KG1 (cell line): ENCODE measurements at regions not wholly inside any gene's neighbourhood (a gene's known extent, or its start where the extent isn't known, plus 50 kb on each side); places are given as distances from the start of the nearest gene placed in this dataset.
"Not testable (repeated sequence)": the region's sequence is repeated elsewhere in the genome, so short reads cannot be mapped to it uniquely, and the experiment has no call there.

Experiments used
- DNase-seq: peaks from one replicate; lab custom pipeline; 2025; lab: John Stamatoyannopoulos, UW

DNA sequence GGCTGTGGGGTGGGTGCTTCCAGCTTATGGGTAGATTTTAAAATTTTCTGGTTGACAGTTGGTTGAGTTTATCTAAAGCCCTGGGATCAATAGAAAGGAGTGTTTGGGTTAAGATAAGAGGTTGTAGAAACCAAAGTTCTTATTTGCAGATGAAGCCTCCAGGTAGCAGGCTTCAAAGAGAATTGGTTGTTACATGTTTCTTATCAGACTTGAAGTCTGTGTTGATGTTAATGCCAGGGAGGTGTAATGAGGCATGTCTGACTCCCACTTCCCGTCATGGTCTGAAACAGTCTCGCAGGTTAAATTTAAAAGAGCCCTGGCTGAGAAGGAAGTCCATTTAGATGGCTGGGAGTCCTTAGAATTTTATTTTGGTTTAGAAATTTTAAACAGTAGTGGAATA is 165.2 kb upstream of the TMEM72 start:
- no peak for DNase-seq

DNA sequence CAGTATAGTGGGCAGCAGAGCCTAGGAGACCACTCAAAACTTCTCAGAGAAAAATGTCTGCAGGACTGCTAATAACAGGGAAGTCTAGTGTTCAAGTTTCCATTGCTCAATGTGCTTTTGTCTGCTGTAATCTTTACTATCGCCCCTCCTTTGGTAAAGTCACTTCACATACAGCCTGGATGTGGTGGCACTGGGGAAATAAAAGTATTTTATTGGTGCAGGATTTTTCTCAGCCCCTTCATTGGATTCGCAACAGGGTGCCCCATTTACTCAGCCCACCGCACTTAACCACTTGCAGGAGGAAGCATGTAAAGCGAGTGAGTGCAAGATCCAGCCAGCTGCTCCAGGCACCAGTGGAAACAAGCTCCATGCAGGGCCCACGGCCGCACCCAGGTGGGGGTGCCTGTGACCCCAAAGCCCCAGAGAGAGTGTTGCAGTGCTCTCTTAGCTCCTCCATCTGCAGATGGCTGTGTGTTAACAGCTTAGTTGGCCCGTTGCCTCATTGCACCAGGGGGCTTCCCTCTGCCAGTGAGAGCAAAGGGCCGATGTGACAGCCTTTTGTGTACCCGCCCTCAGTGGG is 163.5 kb upstream of the TMEM72 start:
- no peak for DNase-seq

- no peak for DNase-seq
These were observed 162.0 kb upstream of the TMEM72 start for GRCh38 chr10:44749151-44749550.

- DNase-seq = no peak
These were observed 158.4 kb upstream of the TMEM72 start for GRCh38 chr10:44752451-44753441.

GRCh38 chr10:44754355-44754754 is 156.8 kb upstream of the TMEM72 start:
- not testable (repeated sequence) for DNase-seq

DNA sequence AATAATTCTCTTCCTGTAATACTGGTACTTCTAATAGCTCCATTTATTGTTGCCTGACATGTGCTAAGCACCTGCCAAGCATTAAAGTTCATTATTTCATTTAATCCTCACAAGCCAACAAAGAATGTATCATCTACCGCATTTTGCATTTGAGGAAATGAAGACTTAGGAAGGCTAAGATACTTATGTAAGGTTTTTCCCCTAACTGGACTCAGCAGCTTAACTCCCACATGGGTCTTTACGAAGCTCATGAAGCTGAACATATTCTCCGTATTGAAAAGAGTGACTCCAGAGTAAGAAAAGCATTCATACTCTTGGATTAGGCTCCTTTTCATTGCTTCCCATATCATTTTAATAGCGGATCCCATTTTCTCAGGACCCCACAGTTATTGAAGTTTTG is 155.7 kb upstream of the TMEM72 start:
- no peak for DNase-seq

DNA sequence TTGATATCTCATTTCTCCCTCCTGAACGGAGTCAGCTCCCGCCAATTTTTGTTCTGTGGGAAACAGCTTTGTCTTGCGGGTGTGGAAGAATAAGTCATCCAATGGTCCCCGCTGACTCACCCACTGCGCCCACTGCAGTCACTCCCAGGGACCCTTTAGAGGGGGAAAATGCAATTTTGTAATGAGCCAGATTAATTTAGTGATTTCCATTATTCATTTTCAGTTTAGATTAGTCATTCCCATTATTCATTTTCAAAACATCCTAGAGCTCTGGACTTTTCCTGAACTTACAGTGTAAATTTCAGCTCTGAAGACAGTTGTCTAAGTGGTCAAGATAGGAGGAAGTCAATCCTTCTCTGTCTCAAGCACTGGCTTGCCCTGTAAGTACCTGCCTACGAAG is 154.9 kb upstream of the TMEM72 start:
- no peak for DNase-seq

GRCh38 chr10:44757551-44758205 is 153.5 kb upstream of the TMEM72 start:
- no peak for DNase-seq

DNA sequence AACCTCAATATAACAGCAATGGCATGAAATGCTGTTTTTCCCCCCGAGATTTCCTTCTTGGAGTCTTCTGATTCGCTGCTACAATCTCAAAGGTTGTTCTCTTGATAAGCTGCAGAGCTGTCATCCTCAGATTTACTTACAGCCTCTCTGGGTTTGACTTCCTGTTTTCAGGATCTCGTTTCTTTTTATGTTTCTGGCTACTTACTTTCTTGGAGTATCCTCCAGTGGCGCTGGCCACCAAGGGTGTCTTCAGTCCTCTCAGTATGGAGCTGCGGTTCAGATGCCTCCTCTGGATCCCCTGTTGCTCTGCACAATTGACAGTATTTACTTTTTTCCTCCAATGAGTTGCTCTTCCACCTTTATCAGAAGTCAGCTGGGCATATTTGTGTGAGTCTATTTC is 152.0 kb upstream of the TMEM72 start:
- DNase-seq = no peak

DNA sequence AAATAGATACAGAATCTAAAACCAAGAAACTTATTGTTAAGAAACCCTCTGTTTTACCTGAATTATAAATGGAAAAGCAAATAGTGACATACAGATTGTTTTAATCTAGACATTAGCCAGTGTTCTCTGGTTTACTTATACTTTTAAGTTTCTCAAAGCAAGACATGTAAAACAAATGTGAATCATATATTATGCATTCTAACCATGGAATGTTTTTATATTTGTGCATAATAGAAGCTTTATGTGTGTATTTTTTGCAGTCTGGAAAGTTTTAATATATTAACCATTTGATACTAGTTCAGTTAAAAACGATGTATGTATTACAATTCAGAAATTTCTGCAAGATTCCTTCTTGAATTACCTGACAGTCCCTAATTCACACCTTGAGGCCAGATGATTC is 150.6 kb upstream of the TMEM72 start:
- DNase-seq = no peak

DNA sequence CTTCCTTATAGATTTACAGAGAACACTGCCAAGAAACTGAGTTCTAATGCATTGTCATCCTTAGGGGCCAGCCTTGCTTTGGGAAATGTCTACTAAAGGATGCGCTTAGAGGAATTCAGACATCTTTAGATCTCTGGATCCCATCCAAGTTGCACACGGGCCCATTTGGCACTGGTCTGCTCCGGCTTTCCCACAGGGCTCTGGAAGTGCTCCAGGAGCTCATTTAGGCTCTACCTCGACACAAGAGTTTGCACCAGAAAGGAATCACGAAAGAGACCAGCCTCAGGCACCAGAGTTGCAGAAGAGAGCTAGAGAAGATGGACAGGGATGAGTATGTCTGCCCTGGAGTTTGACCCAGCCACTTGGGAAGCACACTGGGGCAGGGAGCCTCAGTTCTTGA is 150.1 kb upstream of the TMEM72 start:
- DNase-seq = no peak

- no peak for DNase-seq
These were observed 147.8 kb upstream of the TMEM72 start for GRCh38 chr10:44763331-44763730.

DNA sequence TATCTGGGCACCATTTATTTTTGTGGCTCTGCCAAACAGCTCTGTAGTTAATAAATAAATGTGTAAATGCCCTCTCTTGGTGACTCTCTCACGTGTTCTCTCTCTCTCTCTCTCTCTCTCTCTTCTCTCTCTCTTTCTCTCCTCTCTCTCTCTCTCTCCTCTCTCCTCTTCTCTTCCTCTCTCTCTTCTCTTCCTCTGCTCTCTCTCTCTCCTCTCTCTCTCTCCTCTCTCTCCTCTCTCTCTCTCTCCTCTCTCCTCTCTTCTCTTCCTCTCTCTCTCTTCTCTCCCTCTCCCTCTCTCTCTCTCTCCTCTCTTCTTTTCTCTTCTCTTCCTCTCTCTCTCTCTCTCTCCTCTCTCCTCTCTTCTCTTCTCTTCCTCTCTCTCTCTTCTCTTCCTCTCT is 145.8 kb upstream of the TMEM72 start:
- DNase-seq = no peak

- no peak for DNase-seq
These were observed 144.5 kb upstream of the TMEM72 start for GRCh38 chr10:44766631-44767030.

- DNase-seq = no peak
These were observed 141.7 kb upstream of the TMEM72 start for GRCh38 chr10:44769450-44769849.

DNA sequence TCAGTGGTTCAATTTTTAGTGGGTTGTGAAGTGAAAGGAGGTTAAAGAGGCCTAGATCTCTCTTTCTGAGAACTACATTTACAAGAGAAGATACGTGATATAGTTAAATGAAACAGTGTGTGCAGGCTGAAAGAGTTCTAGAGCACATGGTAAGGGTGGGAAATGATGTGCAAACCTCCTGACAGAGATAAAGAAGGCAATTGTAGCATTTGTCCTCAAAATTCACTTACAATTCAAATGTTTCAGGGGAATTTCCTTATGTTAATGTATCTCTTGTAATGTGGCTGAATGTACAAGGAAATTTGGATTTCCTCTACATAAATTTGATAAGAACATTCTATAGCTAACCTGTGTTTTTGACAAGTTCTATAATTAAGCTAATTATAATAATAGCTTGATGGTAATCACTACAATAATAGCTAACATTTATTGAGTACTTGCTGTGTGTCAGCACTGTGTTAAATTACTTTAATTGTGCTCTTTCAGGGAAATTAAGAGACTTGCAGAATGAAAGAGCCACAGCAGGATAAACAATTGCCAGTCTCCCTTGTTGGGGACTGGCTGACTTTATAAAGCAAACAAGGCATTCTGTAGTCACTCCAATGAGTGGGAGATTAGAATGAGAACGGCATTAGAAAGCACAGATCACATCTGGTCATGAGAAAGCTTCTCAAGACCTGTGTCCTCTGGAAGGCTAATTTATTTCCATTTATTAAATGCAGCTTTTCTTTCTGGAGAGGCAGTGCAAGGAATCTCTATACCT is 139.7 kb upstream of the TMEM72 start:
- no peak for DNase-seq

DNA sequence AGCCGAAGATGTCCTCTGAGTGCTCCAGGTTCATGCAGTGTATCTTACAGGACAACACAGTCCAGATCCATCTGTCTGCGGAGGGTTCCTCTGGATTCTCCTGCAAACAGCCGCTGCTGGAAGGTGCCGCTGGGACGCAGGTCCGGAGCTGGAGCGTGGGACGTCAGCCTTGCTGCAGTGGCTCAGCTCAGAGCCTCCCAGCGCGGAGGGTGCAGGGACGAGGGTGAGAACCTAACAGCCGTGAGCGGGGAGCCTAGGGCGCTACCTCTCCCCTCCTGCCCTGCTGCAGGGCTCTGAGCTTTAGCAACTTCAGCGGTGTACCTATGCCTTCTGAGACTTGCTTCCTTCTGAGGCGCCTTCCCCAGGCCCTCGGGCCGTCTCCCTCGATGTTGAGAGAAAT is 137.6 kb upstream of the TMEM72 start:
- DNase-seq = no peak

GRCh38 chr10:44774676-44775401 is 136.3 kb upstream of the TMEM72 start:
- DNase-seq = no peak

GRCh38 chr10:44775402-44775741 is 135.8 kb upstream of the TMEM72 start:
- no peak for DNase-seq

GRCh38 chr10:44776181-44776580 is 135.0 kb upstream of the TMEM72 start:
- DNase-seq = no peak

DNA sequence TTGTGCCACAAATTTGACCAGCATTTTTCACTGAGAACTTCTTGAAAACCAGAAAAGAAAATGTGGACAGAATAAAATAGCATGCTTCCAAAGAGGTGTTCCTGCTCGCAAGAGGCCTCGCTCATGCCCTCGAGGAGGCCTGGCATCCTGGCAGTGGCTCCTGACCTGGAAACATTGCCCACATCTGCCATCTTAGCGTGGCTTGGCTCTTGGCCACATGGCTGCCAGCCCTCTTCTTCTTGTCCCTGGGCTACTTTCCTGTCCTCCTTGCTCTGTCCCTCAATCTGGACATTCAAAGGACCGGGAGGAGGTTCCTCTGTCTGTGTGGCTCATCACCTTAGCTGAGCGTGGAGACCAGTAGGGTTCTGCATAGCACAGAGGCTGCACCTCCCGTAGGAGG is 131.6 kb upstream of the TMEM72 start:
- DNase-seq = no peak

DNA sequence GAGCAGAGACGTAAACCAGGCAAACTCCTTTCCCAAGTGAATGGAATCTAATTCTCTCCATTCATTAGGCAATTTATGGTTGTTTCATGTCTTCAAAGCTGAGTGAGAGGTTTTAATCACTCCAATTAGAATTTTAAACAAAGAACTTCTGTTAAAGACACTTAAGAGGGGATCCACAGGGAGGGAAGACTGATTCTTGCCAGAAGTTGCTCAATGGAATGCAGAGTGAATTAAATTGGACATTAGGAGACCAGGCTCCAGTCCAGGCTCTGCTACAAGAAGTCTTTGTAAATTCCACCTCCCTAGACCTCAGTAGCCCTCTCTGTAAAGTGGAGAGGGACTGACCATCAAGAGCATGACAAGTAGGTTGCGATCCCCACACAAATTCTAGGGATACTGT is 130.7 kb upstream of the TMEM72 start:
- DNase-seq = no peak
